SK-N-SH (cell line): ENCODE measurements at regions not wholly inside any gene's neighbourhood (a gene's known extent, or its start where the extent isn't known, plus 50 kb on each side); places are given as distances from the start of the nearest gene placed in this dataset.
"Not testable (repeated sequence)": the region's sequence is repeated elsewhere in the genome, so short reads cannot be mapped to it uniquely, and the experiment has no call there.

Source experiments
- CTCF ChIA-PET: fragments of 300-600, 350-600 bp; formaldehyde crosslinking; extraction: SDS; loops from one replicate; lab custom pipeline; 2021; lab: Yijun Ruan, JAX
- POLR2A ChIA-PET: fragments of 350-600 bp; sonication (Branson Sonifier 250); formaldehyde crosslinking; extraction: SDS; loops from one replicate; lab custom pipeline; 2020; ENCODE audit warnings: antibody characterized with exemption, inconsistent platforms; lab: Yijun Ruan, JAX
- DNase-seq: peaks from one replicate; pipeline ENCODE4 v3.0.0; 2012
- H2AFZ ChIP-seq: fragments of 200-600 bp; sonication (generic); 2 replicates; pipeline ENCODE4 v1.8.1; 2016; ENCODE audit warnings: antibody characterized with exemption, mild to moderate bottlenecking, low read depth
- H3F3A ChIP-seq: fragments of 200-600 bp; sonication (generic); replicated peaks from 2 replicates; pipeline ENCODE3; 2016; ENCODE audit warnings: antibody characterized with exemption, mild to moderate bottlenecking; ENCODE audit not compliant: insufficient read depth
- H3K27ac ChIP-seq, 2 experiments: fragments of 200-500 bp in 1 of 2; fragments of 200-600 bp in 1 of 2; sonication (Bioruptor generic) in 1 of 2; sonication (generic), shearing (Covaris generic) in 1 of 2; 2 replicates each; pipeline versions ENCODE4 v1.5.1 to v1.6.1; 2014 to 2016; ENCODE audit warnings: low read depth in 2 of 2, inconsistent platforms in 1 of 2, low read length in 1 of 2, mild to moderate bottlenecking in 1 of 2, mixed read lengths in 1 of 2
- H3K27me3 ChIP-seq: fragments of 200-600 bp; sonication (generic), shearing (Covaris generic); 2 replicates; pipeline ENCODE4 v1.6.1; 2016; ENCODE audit warnings: mixed run types; ENCODE audit not compliant: insufficient read depth
- H3K36me3 ChIP-seq, 2 experiments: fragments of 200-500 bp in 1 of 2; fragments of 200-600 bp in 1 of 2; sonication (Bioruptor generic) in 1 of 2; sonication (generic) in 1 of 2; replicated peaks in 1 of 2; 2 replicates each; pipeline versions ENCODE3 to v1.5.1; 2014 to 2016; ENCODE audit warnings: low read length in 1 of 2, mild to moderate bottlenecking in 1 of 2; ENCODE audit not compliant: insufficient read depth in 2 of 2, control insufficient read depth in 1 of 2
- H3K4me1 ChIP-seq, 2 experiments: fragments of 200-500 bp in 1 of 2; fragments of 200-600 bp in 1 of 2; sonication (Bioruptor generic) in 1 of 2; sonication (generic), shearing (Covaris generic) in 1 of 2; 2 replicates each; pipeline versions ENCODE4 v1.5.1 to v1.6.1; 2014 to 2016; ENCODE audit warnings: low read depth in 1 of 2, low read length in 1 of 2, mixed run types in 1 of 2; ENCODE audit not compliant: insufficient read depth in 2 of 2, control insufficient read depth in 1 of 2
- H3K4me2 ChIP-seq: fragments of 200-600 bp; sonication (generic), shearing (Covaris generic); 2 replicates; pipeline ENCODE4 v1.6.1; 2017; ENCODE audit warnings: mixed run types
- H3K4me3 ChIP-seq, 2 experiments: fragments of 200-500 bp in 1 of 2; fragments of 200-600 bp in 1 of 2; sonication (Bioruptor generic) in 1 of 2; sonication (generic), shearing (Covaris generic) in 1 of 2; 2 replicates each; pipeline versions ENCODE4 v1.5.1 to v1.8.1; 2014 to 2016; ENCODE audit warnings: low read depth in 2 of 2, inconsistent platforms in 1 of 2, low read length in 1 of 2, mild to moderate bottlenecking in 1 of 2, mixed read lengths in 1 of 2, moderate library complexity in 1 of 2
- H3K79me2 ChIP-seq: fragments of 200-600 bp; sonication (generic); 2 replicates; pipeline ENCODE4 v1.8.1; 2017; ENCODE audit warnings: mild to moderate bottlenecking; ENCODE audit not compliant: insufficient read depth
- H3K9ac ChIP-seq: fragments of 200-600 bp; sonication (generic); 2 replicates; pipeline ENCODE4 v1.6.1; 2017; ENCODE audit warnings: mixed run types
- H3K9me2 ChIP-seq: fragments of 200-600 bp; sonication (generic); 2 replicates; pipeline ENCODE4 v1.6.1; 2017; ENCODE audit warnings: mixed run types
- H3K9me3 ChIP-seq: fragments of 200-600 bp; sonication (generic); 2 replicates; pipeline ENCODE4 v1.6.1; 2017; ENCODE audit warnings: mixed run types, mild to moderate bottlenecking, moderate library complexity
- H4K20me1 ChIP-seq: fragments of 200-600 bp; sonication (generic); 2 replicates; pipeline ENCODE4 v1.6.1; 2017; ENCODE audit warnings: mild to moderate bottlenecking, mixed run types; ENCODE audit not compliant: insufficient read depth
- ELF1 ChIP-seq: IDR thresholded peaks from 2 replicates; pipeline ENCODE4 v1.4.0; 2012
- EP300 ChIP-seq, 2 experiments: IDR thresholded peaks; 2 replicates each; pipeline versions ENCODE4 v1.4.0 to v1.6.1; 2012; ENCODE audit warnings: borderline replicate concordance in 1 of 2, low read depth in 1 of 2, low read length in 1 of 2
- EZH2phosphoT487 ChIP-seq: fragments of 200-600 bp; sonication (generic); IDR thresholded peaks from 2 replicates; pipeline ENCODE4 v1.6.1; 2017; ENCODE audit warnings: low read depth, mixed run types, mild to moderate bottlenecking, antibody characterized with exemption, moderate library complexity, borderline replicate concordance
- FOXJ3 ChIP-seq: sonication (generic); formaldehyde crosslinking; IDR thresholded peaks from 2 replicates; pipeline ENCODE4 v1.5.1; 2020; ENCODE audit warnings: mild to moderate bottlenecking, missing genetic modification reagents
- GATA2 ChIP-seq: sonication (generic); formaldehyde crosslinking; IDR thresholded peaks from 2 replicates; pipeline ENCODE4 v1.5.0; 2020; ENCODE audit warnings: mild to moderate bottlenecking, missing genetic modification reagents
- JUND ChIP-seq: IDR thresholded peaks from 2 replicates; pipeline ENCODE4 v1.4.0; 2012
- MEF2A ChIP-seq: IDR thresholded peaks from 2 replicates; pipeline ENCODE4 v1.4.0; 2012; ENCODE audit warnings: low read depth, borderline replicate concordance
- RCOR1 ChIP-seq: fragments of 150-350 bp; IDR thresholded peaks from 2 replicates; pipeline ENCODE4 v1.6.1; 2017; ENCODE audit warnings: antibody characterized with exemption, low read length
- TAF1 ChIP-seq: IDR thresholded peaks from 2 replicates; pipeline ENCODE4 v1.6.1; 2012; ENCODE audit warnings: low read depth, mild to moderate bottlenecking, low read length, moderate library complexity, borderline replicate concordance
- TEAD4 ChIP-seq: IDR thresholded peaks from 2 replicates; pipeline ENCODE4 v1.4.0; 2012; ENCODE audit warnings: mild to moderate bottlenecking, borderline replicate concordance; ENCODE audit not compliant: insufficient read depth
- YY1 ChIP-seq: IDR thresholded peaks from 2 replicates; pipeline ENCODE4 v1.4.0; 2012; ENCODE audit warnings: low read depth, mild to moderate bottlenecking
- WGBS: methylation state at CpG from one replicate; pipeline ENCODE4 v1.1.6; 2017; ENCODE audit warnings: low lambda C conversion rate; 5-methylcytosine and 5-hydroxymethylcytosine counted together
- TF ChIP-seq, protein P1 (sequence below): IDR thresholded peaks from 2 replicates; pipeline ENCODE4 v1.4.0; 2012; ENCODE audit warnings: low read depth
- TF ChIP-seq, protein P2 (sequence below): IDR thresholded peaks from 2 replicates; pipeline ENCODE4 v1.6.1; 2012; ENCODE audit warnings: mild to moderate bottlenecking, low read depth, low read length, moderate library complexity
- TF ChIP-seq, protein P3 (sequence below): IDR thresholded peaks from 2 replicates; pipeline ENCODE4 v1.4.0; 2012; ENCODE audit warnings: low read depth, borderline replicate concordance
- TF ChIP-seq, protein P4 (sequence below): IDR thresholded peaks from 2 replicates; pipeline ENCODE4 v1.4.0; 2012; ENCODE audit warnings: low read depth, borderline replicate concordance

DNA sequence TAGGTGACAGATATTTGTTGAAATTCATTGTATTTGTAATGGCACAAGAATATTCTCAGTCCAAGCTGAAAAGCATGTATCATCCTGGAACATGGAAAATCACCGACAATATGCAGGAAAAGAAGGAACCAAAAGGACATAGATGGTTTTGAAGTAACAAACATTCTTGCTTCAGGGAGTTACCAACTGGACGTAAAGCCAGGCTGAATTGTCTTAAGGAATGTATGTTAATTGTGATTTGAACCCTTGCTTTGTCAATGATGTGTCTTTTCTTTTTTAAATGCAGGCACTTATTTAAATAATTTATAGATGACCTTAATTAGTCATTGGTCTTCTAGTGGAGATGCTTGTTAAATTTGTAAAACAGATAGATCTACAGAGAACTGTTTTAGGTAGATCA, 489.4 kb upstream of the ZP4 start:
- no peak overlapping the region for H3K4me2 ChIP-seq
- ChIA-PET CTCF (no interaction called here), POLR2A (no interaction called here)
- no peak overlapping the region for H3K4me3 ChIP-seq
- no peaks in the 10 kb centered on the region for H3K4me1 ChIP-seq
- no peaks in the 10 kb centered on the region for H3K27me3 ChIP-seq
- H3K36me3 ChIP-seq, result no peaks in the 10 kb centered on the region
- DNase-seq, result no peak
- TF ChIP-seq, protein P1, sequence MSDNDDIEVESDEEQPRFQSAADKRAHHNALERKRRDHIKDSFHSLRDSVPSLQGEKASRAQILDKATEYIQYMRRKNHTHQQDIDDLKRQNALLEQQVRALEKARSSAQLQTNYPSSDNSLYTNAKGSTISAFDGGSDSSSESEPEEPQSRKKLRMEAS, result no peak
- TF ChIP-seq, protein P2, sequence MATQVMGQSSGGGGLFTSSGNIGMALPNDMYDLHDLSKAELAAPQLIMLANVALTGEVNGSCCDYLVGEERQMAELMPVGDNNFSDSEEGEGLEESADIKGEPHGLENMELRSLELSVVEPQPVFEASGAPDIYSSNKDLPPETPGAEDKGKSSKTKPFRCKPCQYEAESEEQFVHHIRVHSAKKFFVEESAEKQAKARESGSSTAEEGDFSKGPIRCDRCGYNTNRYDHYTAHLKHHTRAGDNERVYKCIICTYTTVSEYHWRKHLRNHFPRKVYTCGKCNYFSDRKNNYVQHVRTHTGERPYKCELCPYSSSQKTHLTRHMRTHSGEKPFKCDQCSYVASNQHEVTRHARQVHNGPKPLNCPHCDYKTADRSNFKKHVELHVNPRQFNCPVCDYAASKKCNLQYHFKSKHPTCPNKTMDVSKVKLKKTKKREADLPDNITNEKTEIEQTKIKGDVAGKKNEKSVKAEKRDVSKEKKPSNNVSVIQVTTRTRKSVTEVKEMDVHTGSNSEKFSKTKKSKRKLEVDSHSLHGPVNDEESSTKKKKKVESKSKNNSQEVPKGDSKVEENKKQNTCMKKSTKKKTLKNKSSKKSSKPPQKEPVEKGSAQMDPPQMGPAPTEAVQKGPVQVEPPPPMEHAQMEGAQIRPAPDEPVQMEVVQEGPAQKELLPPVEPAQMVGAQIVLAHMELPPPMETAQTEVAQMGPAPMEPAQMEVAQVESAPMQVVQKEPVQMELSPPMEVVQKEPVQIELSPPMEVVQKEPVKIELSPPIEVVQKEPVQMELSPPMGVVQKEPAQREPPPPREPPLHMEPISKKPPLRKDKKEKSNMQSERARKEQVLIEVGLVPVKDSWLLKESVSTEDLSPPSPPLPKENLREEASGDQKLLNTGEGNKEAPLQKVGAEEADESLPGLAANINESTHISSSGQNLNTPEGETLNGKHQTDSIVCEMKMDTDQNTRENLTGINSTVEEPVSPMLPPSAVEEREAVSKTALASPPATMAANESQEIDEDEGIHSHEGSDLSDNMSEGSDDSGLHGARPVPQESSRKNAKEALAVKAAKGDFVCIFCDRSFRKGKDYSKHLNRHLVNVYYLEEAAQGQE, result no peak
- no peak for TF ChIP-seq TAF1
- TF ChIP-seq, all 33 proteins: peak for 0
- H3K79me2 ChIP-seq, result no peaks in the 10 kb centered on the region
- no peaks in the 10 kb centered on the region for H3K9me2 ChIP-seq
- no peaks in the 10 kb centered on the region for H3F3A ChIP-seq
- H4K20me1 ChIP-seq, result no peaks in the 10 kb centered on the region
- H2AFZ ChIP-seq, result no peak overlapping the region
- no peak overlapping the region for H3K27ac ChIP-seq
- WGBS, result 60% methylated on average over 2 of the region's 2 CpGs
- H3K9ac ChIP-seq, result no peak overlapping the region
- no peaks in the 10 kb centered on the region for H3K9me3 ChIP-seq

DNA sequence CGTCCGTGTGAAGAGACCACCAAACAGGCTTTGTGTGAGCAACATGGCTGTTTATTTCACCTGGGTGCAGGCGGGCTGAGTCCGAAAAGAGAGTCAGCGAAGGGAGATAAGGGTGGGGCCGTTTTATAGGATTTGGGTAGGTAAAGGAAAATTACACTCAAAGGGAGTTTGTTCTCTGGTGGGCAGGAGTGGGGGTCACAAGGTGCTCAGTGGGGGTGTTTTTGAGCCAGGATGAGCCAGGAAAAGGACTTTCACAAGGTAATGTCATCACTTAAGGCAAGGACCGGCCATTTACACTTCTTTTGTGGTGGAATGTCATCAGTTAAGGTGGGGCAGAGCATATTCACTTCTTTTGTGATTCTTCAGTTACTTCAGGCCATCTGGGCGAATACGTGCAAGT, 488.7 kb upstream of the ZP4 start:
- H3K27ac ChIP-seq, H3K9me2 ChIP-seq, POLR2A ChIA-PET, H3K4me2 ChIP-seq, H3K4me3 ChIP-seq, H3K9me3 ChIP-seq, H3F3A ChIP-seq, H2AFZ ChIP-seq, CTCF ChIA-PET, H3K27me3 ChIP-seq, H3K36me3 ChIP-seq, H3K4me1 ChIP-seq, H3K79me2 ChIP-seq, DNase-seq, H4K20me1 ChIP-seq, H3K9ac ChIP-seq: not testable (repeated sequence)
- WGBS, result 77% methylated on average over 9 of the region's 9 CpGs

DNA sequence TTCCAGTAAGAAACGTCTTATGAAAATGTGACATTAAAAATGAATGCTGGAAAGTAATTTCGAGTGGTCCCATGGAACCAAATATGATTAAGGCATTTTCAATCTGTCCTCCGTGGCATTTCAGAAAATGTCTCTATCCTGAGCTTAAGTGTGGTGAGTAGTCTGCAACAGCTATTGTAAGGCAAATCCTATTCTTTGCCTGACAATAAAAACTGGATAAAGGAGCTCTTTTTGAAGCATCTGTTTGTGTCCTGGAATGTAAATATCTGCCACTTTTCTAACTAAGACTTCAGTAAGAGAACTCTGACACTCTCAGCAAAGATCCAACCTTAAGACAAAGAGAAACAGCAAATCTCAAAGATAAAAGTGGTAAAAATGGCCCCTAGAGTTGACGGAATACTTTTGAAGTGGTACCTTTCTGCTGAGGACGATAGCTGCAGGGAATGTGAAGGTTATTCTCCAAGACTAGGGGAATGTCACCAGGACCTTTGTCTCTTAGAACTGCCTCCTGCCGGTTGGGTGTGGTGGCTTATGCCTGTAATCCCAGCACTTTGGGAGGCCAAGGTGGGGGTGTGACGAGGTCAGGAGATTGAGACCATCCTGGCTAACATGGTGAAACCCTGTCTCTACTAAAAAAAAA, 486.7 kb upstream of the ZP4 start:
- Histone ChIP-seq H3K4me1 (no peaks in the 10 kb centered on the region), H4K20me1 (no peaks in the 10 kb centered on the region), H3K4me2 (no peak overlapping the region), H3K9ac (no peak overlapping the region), H3K4me3 (no peak overlapping the region), H3K9me2 (no peaks in the 10 kb centered on the region), H3K27ac (no peak overlapping the region), H3K36me3 (no peaks in the 10 kb centered on the region), H3K27me3 (no peaks in the 10 kb centered on the region), H2AFZ (no peak overlapping the region), H3K79me2 (no peaks in the 10 kb centered on the region), H3F3A (no peaks in the 10 kb centered on the region), H3K9me3 (no peaks in the 10 kb centered on the region)
- TF ChIP-seq EP300 (IDR thresholded peaks at IDR 0.05; ENCODE audit: borderline replicate concordance in 1 of 2, low read depth in 1 of 2, low read length in 1 of 2) (no peak), GATA2 (CRISPR knock-in tag) (no peak), FOXJ3 (no peak), RCOR1 (no peak), ELF1 (no peak), JUND (no peak), YY1 (no peak), EZH2phosphoT487 (no peak), MEF2A (no peak), TEAD4 (no peak)
- TF ChIP-seq, protein P3, sequence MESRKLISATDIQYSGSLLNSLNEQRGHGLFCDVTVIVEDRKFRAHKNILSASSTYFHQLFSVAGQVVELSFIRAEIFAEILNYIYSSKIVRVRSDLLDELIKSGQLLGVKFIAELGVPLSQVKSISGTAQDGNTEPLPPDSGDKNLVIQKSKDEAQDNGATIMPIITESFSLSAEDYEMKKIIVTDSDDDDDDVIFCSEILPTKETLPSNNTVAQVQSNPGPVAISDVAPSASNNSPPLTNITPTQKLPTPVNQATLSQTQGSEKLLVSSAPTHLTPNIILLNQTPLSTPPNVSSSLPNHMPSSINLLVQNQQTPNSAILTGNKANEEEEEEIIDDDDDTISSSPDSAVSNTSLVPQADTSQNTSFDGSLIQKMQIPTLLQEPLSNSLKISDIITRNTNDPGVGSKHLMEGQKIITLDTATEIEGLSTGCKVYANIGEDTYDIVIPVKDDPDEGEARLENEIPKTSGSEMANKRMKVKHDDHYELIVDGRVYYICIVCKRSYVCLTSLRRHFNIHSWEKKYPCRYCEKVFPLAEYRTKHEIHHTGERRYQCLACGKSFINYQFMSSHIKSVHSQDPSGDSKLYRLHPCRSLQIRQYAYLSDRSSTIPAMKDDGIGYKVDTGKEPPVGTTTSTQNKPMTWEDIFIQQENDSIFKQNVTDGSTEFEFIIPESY, result no peak
- TF ChIP-seq, protein P4, sequence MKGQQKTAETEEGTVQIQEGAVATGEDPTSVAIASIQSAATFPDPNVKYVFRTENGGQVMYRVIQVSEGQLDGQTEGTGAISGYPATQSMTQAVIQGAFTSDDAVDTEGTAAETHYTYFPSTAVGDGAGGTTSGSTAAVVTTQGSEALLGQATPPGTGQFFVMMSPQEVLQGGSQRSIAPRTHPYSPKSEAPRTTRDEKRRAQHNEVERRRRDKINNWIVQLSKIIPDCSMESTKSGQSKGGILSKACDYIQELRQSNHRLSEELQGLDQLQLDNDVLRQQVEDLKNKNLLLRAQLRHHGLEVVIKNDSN, result no peak
- ChIA-PET CTCF (interaction anchor here (0.7 to 1.0 kb wide), 2 partner anchors 13 to 74 kb away, joined by 3 read pairs; no protein-coding TSS in a partner anchor), POLR2A (no interaction called here)
- no peak for DNase-seq
- 49% methylated on average over 7 of the region's 7 CpGs for WGBS
